ENCODE measurements at regions not wholly inside any gene's neighbourhood (a gene's known extent, or its start where the extent isn't known, plus 50 kb on each side); places are given as distances from the start of the nearest gene placed in this dataset.

GRCh38 chr10:93222876-93223275, 149.2 kb downstream of the CYP26A1 start:
- H3K4me2 ChIP-seq (ENCODE audit: low read length), result no peak overlapping the region
- no peaks in the 10 kb centered on the region for H3K36me3 ChIP-seq (ENCODE audit: insufficient read depth, low read length)
- TF ChIP-seq TAF1 (IDR thresholded peaks at IDR 0.05; ENCODE audit: low read depth) (no peak), EZH2 (IDR thresholded peaks at IDR 0.05; ENCODE audit: borderline replicate concordance, insufficient read depth, low read length, poor library complexity, severe bottlenecking) (no peak), MXI1 (conservative IDR thresholded peaks at IDR 0.05; ENCODE audit: poor library complexity, severe bottlenecking) (no peak), RAD21 (conservative IDR thresholded peaks at IDR 0.05) (no peak), REST (IDR thresholded peaks at IDR 0.05; ENCODE audit: borderline replicate concordance) (no peak), CTCF (IDR thresholded peaks at IDR 0.05; ENCODE audit: poor library complexity, severe bottlenecking) (no peak), SMC3 (conservative IDR thresholded peaks at IDR 0.05; ENCODE audit: poor library complexity) (no peak), EP300 (conservative IDR thresholded peaks at IDR 0.05; ENCODE audit: poor library complexity, severe bottlenecking) (no peak), POLR2AphosphoS5 (IDR thresholded peaks at IDR 0.05) (no peak)
- H4K20me1 ChIP-seq (ENCODE audit: insufficient read depth), result no peaks in the 10 kb centered on the region
- H3F3A ChIP-seq (ENCODE audit: insufficient read depth, low read length, poor library complexity, severe bottlenecking), result no peaks in the 10 kb centered on the region
- H2AFZ ChIP-seq (ENCODE audit: low read depth, low read length), result no peak overlapping the region
- no peaks in the 10 kb centered on the region for H3K79me2 ChIP-seq (replicated peaks; ENCODE audit: insufficient read depth, low read length)
- H3K27me3 ChIP-seq (ENCODE audit: insufficient read depth, low read depth, low read length), result no peaks in the 10 kb centered on the region
- no peaks in the 10 kb centered on the region for H3K9me2 ChIP-seq (ENCODE audit: insufficient read depth, low read length)
- no peak overlapping the region for H3K9ac ChIP-seq (ENCODE audit: low read length)
- no peak overlapping the region for H3K4me3 ChIP-seq (ENCODE audit: low read length)
- no peaks in the 10 kb centered on the region for H3K9me3 ChIP-seq (ENCODE audit: low read length)
- H3K27ac ChIP-seq (ENCODE audit: low read length), result no peak overlapping the region

- Histone ChIP-seq H4K20me1 (ENCODE audit: insufficient read depth) (no peaks in the 10 kb centered on the region), H3K9me2 (ENCODE audit: insufficient read depth, low read length) (no peaks in the 10 kb centered on the region)
Measured at GRCh38 chr10:93223336-93223735, 149.6 kb downstream of the CYP26A1 start.

More at GRCh38 chr10:93223336-93223735, 149.6 kb downstream of the CYP26A1 start:
- H3K79me2 ChIP-seq (replicated peaks; ENCODE audit: insufficient read depth, low read length), result no peaks in the 10 kb centered on the region
- no peak overlapping the region for H3K27ac ChIP-seq (ENCODE audit: low read length)
- H3K9me3 ChIP-seq (ENCODE audit: low read length), result no peaks in the 10 kb centered on the region
- no peak overlapping the region for H3K4me3 ChIP-seq (ENCODE audit: low read length)
- no peak overlapping the region for H3K9ac ChIP-seq (ENCODE audit: low read length)
- H2AFZ ChIP-seq (ENCODE audit: low read depth, low read length), result no peak overlapping the region
- TF ChIP-seq REST (IDR thresholded peaks at IDR 0.05; ENCODE audit: borderline replicate concordance) (no peak), EZH2 (IDR thresholded peaks at IDR 0.05; ENCODE audit: borderline replicate concordance, insufficient read depth, low read length, poor library complexity, severe bottlenecking) (no peak)
- no peaks in the 10 kb centered on the region for H3K36me3 ChIP-seq (ENCODE audit: insufficient read depth, low read length)
- H3F3A ChIP-seq (ENCODE audit: insufficient read depth, low read length, poor library complexity, severe bottlenecking), result no peaks in the 10 kb centered on the region
- no peaks in the 10 kb centered on the region for H3K27me3 ChIP-seq (ENCODE audit: insufficient read depth, low read depth, low read length)
- no peak overlapping the region for H3K4me2 ChIP-seq (ENCODE audit: low read length)

Data from neural cell (in vitro differentiated cells).